DOHH2 (cell line): ENCODE measurements at regions not wholly inside any gene's neighbourhood (a gene's known extent, or its start where the extent isn't known, plus 50 kb on each side); places are given as distances from the start of the nearest gene placed in this dataset.
"Not testable (repeated sequence)": the region's sequence is repeated elsewhere in the genome, so short reads cannot be mapped to it uniquely, and the experiment has no call there.

ENCODE experiments used
- CTCF ChIP-seq: fragments of 200-600 bp; sonication (generic); IDR thresholded peaks from one replicate; pipeline ENCODE4 v1.5.1; 2014; ENCODE audit warnings: antibody characterized with exemption, mild to moderate bottlenecking, low read depth, low read length; ENCODE audit not compliant: poor library complexity, severe bottlenecking
- EZH2phosphoT487 ChIP-seq: fragments of 200-600 bp; sonication (generic); IDR thresholded peaks from 2 replicates; pipeline ENCODE4 v1.6.1; 2017; ENCODE audit warnings: borderline replicate concordance, mild to moderate bottlenecking, antibody characterized with exemption, low read length, moderate library complexity, mixed read lengths

DNA sequence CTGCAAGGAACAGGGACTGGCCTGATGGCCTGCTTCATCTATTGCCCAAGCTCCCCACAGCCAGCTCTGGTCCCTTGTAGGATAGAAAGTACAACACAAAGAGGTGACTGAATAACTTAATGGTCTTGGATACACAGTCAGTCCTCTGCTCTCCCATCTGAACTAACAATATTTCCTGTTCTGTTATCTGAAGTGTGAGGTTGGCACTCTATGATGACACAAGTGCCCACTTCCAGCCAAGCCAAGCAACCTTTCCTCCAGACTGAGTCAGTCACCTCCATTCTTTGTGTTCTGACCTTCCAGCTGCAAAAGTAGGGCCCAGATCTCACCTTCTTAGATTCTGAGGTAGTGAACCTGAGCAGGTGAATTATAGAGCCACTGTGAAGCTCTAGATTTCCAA is 77.8 kb upstream of the NOTCH2NLA start:
- not testable (repeated sequence) for TF ChIP-seq CTCF, EZH2phosphoT487
